ENCODE measurements at regions not wholly inside any gene's neighbourhood (a gene's known extent, or its start where the extent isn't known, plus 50 kb on each side); places are given as distances from the start of the nearest gene placed in this dataset.

DNA sequence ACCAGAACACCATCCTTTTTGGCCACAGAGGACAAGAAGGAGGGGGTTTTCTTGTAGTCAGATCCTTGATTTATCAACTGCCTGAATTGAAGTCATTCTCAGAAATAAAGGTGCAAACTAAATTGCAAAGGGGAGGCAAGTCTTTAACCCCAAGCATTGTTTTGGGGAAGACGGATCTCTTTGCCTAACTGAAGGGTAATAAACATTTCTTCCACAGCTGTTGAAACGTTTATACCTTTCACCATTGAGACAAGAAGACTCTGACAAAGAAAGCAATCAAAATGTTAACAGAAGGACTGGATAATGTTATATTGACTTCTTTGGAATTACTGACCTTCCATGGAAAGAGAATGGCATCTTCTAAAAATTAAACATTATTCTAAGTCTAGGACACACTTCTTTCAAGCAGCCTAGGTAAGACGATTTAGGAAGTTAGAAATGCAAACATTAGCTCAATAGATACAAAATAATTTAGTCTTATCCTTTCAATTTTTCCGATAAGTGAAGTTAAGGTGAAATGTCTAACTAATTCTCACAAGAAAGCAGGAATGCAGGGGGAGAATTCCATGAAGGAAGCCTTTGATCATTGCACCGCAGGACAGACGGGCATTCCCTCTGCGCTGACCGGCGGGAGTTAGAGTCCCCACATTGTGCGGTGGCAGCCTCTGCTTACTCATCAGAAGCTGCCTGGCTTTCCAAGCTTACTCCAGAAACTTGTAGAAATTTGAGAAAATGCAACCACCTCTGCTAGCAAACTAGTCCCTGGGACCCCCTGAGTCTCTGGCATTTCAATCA is 69.4 kb upstream of the COPS8 start:
- no peak for DNase-seq

DNA sequence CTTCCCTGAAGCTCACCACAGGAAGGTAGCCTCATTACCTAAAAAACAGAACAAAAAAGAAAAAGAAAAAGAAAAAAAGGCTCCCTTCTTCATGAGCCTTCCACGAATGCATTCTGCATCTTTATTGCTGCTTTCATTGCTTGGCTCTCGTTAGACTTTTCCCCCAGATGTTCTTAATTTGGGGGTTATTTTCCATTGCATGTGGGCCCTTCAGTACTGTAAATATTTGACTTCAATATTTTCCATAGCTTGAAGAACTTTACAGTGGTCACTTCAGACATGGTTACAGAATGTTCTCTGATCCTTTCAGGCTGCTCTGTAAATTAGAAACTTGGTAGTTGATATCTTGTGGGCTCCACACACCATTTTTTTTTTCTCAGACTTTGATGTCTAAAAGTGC is 65.6 kb upstream of the COPS8 start:
- DNase-seq, result no peak

DNA sequence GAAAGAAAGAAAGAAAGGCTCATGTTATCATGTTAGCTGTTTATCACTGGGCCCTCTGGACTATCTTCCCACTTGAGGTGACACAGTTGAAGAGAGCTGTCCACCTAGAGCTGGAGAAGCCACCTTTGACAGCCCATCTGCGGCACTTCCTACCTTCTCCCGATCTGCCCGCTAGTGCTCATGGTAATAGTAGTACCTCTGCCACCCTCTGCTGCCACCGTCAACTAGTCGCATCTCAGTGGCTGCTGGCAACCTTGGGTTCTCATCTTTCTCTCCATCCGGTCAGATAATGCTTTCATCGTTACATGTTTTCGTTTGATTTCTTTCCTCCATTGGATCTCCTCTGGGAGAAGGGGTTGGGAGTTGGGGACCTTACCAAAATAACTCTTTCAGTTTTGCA is 63.2 kb upstream of the COPS8 start:
- DNase-seq, result no peak

DNA sequence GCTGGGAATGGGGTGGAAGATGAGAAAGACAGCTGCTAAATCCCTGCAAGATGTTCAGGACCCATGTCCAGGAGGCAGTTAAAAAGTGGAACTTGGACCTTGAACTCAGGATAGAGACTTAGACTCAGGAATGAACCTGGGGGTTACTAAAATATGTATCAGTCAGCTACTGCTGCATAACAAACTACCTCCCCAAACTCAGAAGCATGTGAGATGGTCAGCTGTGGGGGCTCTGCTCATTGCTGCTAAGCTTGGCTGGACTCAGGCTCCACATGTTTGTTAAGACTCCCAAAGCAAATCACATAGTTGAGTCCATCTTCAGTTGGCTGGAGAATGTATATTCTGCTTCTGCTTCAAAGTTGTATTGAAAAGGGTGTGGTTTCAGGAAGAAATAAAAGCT is 61.4 kb upstream of the COPS8 start:
- DNase-seq, result no peak

DNA sequence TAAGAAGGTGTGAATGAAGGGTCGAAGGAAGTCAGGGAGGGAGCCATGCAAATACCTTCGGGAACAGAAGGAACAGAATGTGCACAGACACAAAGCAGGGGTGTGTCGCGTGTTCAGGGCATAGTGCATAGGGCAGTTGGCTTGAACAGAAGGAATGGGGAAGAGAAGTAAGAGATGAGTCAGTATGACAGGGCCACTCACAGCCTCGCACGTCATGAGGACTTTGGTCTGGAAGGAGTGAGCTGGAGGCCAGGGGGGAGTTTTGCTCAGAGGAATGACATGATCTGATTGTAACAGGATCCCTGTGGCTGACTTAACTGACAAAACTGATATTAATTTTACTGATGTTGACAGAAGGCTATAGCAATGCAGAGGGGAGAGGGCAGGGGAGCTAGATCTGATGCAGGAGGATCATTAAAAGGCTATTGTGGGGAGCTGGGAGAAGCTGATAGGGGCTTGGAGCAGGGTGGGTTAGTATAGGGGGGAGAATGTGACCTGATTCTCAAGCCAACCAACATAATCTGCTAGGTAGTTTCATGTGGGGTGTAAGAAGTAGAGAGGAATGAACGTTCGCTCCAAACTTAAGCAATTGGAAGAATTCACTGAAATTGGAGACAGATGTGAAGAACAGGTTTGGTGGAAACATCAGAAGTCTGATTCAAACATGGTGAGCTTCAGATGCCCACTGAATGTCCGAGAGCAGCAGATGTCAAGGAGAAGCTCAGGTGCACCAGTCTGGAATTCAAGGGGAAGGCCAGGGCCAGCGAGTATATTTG is 60.4 kb upstream of the COPS8 start:
- DNase-seq, result no peak

DNA sequence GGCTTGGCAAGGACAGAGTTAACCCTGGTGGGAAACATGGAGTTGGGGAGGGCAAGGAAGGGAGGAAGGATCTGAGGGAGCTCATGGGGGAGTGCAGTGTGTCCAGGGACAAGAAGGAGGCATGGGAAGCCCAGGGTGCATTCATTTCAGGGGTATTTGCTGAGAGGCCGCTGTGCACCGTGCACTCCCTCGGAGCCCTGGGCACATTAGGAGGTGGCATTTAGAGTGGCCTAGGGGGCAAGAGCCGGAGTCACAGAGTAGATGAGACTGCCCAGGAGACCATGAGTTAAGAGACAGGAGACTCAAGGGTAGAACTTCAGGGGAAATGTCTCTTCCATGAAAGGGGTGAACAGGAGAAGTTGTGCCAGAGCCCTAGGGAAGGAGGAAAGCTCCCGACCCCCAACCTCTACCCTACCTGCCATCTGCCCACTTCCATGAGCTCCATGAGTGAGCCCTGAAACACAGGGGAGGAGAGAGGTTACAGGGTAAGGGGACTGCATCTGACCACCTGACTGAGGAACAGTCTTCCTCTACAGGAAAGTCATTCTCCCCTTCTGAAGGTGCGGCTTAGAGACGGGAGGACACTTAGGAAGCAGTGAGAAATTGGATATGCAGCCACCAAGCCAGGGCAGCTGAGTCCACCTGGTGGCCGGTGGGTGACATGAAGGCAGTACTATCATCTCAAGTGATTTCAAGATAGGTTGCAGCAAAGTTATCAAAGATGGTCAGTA is 58.5 kb upstream of the COPS8 start:
- peak; percentile 22 for DNase-seq

DNA sequence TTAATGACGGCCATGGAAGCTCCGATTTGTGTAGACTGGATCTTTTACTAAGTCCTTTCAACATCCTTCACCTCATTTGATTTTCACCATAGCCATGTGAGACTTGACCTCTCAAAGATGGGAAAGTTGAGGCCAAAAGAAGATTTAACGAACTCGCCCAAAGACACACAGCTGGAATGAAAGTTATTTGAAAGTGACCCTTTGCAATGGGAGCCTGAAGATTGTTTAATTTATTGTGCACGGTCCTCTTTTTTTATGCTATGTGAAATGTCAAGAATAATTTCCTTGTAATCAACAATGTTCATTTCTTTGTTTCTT is 58.0 kb upstream of the COPS8 start:
- no peak for DNase-seq

DNA sequence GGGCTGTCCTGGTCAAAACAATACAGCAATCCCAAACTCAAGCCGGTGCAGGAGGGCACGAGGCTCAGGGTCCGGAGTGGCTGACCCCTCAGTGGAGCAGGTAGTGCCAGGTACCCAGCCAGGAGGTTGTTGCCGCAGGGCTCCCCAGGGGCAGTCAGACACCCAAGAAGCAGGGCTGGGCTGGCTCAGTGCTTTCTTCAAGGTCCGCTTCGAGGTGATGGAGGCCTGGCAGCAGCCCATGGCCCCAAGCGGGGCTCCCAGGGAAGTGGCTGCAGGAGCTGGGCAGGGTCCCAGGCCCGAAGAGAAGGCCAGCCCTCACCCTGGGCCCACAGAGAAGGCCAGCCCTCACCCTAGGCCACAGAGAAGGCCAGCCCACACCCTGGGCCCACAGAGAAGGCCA is 55.3 kb upstream of the COPS8 start:
- DNase-seq, result no peak

DNA sequence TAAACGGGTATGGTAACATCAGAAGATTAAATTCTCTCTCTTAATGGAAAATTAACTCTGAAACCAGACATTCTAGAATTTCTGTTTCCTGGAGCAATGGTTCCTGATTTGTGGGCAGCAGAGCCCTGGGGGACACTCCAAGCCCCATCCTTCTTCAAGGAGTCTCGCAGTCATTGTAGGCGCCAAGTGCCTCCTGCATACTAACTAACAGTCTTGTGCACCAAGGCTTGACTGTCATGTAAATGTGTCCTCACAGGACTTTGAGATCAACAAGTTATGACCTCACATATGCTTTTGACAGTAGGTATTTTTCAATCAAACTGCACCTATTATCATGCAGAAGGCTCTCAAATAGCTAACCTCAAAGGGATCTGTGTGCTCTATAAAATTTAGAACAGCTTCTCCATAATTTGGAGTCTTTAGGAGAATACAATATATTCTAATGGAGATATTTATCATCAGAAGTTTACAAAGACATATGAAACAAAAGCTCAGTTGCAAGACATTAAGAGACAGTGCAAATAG is 52.1 kb upstream of the COPS8 start:
- no peak for DNase-seq

DNA sequence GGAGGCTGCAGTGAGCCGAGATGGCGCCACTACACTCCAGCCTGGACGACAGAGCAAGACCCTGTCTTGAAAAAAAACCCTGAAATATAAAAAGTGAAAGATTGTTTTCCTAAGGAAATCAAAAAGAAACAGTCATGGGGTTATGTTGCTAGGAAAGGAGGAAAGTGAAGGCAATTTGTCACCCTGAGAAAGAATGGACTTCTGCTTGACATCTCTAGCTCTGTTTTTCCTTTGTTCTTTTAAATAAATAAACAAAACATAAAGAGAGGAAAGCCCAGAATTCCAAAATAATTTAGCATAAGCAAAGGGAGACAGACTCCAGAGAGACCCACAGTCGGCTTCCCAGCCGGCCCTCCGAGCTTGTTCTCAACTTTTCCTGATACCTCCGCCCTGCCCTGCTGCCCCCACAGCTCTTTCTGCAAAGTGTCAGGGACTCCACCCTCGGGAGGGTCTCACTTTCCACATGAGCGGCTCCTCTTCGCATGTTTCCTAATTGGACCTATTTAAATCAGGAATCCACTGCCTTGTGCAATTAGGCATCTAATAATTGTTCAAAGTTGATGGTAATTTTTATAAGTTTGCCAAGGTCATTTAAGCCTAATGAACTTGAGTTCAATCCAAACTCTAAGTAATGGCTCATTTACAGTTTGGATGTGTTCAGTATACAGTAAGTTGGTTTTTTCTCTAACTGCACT is 49.8 kb upstream of the COPS8 start:
- no peak for DNase-seq
